Fibroblast of gingiva (primary cell): ENCODE measurements at regions not wholly inside any gene's neighbourhood (a gene's known extent, or its start where the extent isn't known, plus 50 kb on each side); places are given as distances from the start of the nearest gene placed in this dataset.
A peak's percentile ranks its signal among the peaks of the same experiment; 100 is the strongest.

ENCODE experiments used
- DNase-seq: peaks from one replicate; pipeline ENCODE4 v3.0.0-alpha.2; 2011; ENCODE audit warnings: low read depth

- DNase-seq: no peak
These were observed 149.8 kb downstream of the ZIC5 start for GRCh38 chr13:99821741-99822140.

- DNase-seq: no peak
These were observed 151.6 kb downstream of the ZIC5 start for GRCh38 chr13:99819967-99820366.

GRCh38 chr13:99816321-99816720 is 155.2 kb downstream of the ZIC5 start:
- DNase-seq: no peak

DNA sequence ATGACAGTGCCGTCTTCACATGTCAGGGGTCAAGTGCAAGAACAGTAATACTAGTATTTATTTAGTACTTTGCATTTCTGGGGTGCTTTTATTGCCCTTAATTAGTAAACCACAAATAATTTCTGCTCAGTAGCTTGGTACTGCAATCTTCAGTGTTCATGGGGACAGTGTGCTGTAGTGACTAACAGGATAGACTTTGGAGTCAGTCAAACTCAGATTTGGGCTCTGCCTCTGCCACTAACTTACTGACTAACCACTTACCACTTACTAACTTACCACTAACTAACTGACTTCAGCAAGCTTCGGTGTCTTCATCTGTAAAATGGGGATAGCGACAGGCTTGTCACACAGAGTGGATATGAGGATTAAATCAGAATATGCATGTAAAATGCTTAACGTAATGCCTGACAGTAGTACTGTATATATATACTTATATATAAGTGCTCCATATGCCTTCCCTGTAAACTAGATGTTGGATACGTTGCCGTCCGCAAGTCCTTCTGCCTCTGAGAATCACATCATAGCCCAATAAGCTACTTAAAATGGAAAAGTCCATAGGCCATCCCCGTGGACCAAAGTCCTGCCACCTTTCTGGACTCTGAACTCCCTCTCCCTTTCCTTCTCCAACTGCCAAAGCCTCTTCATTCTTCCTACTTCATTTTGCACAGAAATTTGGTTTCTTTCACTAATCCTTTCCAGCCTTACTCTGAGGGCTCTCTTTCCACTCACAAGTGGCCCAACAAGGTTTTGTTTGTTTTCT is 158.1 kb downstream of the ZIC5 start:
- no peak for DNase-seq

- DNase-seq: peak; percentile 4
These were observed 158.9 kb downstream of the ZIC5 start for GRCh38 chr13:99812625-99813024.

DNA sequence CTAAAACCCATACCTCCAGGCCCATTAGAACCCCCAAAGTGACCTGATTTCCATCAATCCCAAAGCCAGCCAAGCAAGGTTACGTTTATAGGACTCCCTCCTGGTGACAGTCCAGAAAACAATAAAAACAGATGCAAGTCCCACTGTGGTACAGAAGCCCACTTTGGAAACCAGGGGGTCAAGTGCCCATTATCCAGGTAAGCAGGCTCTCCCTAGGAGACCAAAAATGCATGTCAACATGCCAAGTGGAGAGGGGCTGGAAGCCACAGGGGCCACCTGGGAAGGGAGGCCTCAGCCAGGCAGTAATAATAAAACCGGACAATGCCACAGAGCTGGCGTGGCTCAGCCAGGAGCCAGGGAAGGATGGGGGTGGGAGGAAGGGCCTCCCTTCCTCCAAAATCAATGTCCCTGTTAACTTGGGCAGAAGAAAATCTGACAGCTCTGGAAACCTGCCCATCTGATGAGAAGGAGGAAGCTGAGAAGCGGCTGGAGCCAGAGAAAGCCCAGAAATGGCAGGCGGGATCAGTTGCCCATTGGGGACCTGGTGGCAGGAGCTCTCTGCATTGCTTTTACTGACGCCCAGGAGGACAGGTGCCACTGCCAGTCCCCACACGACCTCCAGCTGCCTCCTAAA is 160.4 kb downstream of the ZIC5 start:
- no peak for DNase-seq

GRCh38 chr13:99809926-99810325 is 161.6 kb downstream of the ZIC5 start:
- no peak for DNase-seq

- no peak for DNase-seq
These were observed 162.1 kb downstream of the ZIC5 start for GRCh38 chr13:99809496-99809895.

- DNase-seq: no peak
These were observed 162.8 kb downstream of the ZIC5 start for GRCh38 chr13:99808786-99809185.

GRCh38 chr13:99806671-99807070 is 164.9 kb downstream of the ZIC5 start:
- DNase-seq: no peak

- no peak for DNase-seq
These were observed 166.2 kb downstream of the ZIC5 start for GRCh38 chr13:99805361-99805760.

DNA sequence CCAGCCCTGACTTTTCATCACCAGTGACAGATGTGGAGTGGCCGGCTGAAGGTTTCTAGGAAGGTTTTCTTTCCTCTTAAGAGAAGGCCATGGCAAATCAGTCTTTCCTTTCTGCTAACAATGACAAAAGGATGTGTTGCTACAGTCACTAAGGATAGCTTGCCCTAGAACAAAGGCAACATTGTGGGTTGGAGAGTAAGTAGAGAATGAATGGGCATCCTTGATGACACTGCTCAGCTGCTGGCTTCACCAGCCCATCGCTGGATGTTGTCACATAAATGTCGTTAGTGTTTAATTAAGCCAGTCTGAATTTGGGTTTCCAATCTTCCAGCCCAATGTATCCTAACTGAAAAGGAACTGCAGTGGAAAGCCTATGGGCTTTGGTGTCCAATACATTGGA is 168.4 kb downstream of the ZIC5 start:
- no peak for DNase-seq

DNA sequence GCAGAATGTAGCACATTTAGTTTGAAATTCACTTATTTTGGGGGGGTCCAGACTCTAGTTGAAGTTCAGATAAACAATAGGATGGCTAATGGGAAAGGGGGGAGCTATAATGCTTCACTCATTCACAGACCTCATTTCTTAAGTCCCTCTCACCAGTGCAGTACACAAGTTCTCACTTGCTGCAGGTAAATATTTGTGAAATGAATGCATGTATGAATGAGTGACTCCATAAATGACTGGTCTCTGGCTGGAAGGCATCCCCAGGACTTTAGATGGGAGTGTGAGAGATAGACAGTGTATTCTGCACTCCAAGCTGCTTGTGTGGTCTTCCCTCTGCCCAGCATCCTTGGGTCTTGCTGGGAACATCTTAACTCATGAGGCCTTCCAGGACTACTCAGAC is 169.2 kb downstream of the ZIC5 start:
- DNase-seq: no peak

- no peak for DNase-seq
These were observed 170.6 kb downstream of the ZIC5 start for GRCh38 chr13:99800951-99801350.

DNA sequence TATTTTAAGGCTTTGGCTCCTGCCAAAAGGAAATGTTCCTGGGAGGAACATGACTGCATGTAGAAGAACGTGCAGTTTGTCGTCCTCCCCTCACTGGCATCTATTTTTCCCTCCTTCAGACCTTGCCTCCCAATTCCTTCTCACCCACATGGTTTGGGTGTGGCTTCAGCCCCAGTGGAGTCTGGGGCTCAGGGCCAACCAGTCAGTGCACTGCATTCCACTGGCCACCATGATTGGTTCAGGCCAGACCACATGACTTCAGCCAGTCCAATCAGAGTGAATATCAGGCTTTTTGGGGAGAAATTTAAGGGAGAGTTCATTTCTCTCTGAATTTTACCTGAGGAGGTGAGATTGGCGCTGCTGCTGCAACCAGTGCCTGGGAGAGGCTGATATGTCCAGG is 171.6 kb downstream of the ZIC5 start:
- no peak for DNase-seq

DNA sequence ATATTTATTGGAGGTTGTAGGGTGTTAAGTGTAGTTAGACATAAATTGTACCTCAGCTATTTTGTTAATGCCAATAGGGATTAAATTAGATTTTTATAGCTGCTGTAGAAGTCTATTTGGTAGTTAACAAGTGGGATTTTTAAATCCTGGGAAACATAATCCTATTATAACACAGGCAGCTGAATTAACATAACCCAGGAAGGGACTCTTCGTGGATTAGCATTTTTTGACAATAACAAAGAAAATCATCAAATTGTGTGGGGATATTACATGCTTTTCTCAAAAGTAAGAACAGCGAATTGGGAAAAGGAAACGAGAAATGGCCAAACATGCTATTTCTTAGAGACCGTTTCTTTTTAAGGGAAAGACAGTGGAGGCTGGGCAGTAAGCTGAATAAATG is 172.8 kb downstream of the ZIC5 start:
- DNase-seq: no peak

- DNase-seq: no peak
These were observed 173.9 kb downstream of the ZIC5 start for GRCh38 chr13:99797691-99798090.

DNA sequence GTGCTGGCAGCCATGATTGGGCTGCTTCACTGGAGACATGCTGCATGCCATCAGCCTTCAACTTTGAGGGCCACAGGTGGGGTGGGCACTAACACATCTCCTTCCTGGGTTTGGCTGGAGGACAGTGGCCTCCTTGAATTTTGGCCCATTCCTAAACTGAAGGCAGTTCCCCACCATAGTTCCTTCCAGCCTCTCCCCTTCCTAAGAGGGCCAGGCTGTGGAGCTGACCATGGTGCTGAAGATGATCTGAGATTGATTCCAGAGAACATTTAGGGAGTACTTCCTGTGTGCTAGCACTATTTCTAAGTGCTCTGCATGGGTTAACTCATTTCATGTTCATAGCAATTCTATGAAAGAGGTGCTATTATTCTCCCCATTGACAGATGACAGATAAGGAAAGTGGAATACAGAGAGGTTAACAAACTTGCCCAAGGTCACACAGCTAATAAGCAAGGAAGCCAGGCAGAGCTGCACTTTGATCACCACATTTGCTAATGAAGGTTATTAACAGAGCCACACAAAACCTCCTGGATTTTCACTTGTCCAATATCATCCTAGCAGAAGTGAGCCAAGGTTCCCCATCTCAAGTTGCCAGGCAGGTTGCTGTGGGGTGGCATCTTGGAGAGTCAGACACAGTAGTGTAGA is 175.3 kb downstream of the ZIC5 start:
- peak; percentile 6 for DNase-seq

DNA sequence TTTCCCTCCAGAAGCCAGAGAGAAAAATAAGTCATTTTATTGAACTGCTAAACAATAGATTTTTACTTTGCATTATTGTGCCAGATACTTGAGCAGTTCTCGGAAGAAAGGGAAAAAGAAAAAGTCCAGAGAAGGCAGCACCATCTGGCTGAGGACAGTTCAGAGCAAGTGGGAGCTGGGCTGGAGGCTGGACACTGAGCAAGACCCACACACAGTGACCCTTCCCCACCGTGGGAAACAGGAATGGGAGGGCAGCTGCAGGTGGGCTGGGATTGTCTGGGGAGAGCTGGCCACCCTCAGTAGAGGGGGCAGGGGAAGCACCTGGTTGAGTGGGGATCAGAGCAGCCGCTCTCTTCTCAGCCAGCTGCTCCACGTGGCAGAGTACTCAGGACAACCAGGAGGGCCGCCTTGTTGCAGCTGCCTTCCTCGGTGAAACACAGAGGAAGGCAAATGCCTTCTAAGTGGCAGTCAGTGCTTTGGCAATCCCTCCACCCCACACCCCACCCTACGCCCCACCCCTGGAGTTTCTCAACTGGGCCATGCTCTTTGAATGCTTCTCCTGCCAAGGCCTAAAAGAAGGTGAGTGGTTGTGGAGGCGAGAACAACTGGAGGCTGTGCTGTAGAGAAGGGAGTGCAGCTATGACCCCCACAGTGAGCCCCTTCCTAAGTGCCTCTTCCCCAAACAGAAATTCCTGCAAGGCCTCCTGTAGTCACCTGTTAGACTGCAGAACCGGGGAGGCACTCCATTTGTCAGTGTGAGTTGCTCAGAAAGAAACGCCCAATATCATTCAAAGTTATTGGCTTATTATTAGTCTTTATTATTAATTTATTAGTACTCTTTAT is 179.3 kb downstream of the ZIC5 start:
- DNase-seq: no peak

DNA sequence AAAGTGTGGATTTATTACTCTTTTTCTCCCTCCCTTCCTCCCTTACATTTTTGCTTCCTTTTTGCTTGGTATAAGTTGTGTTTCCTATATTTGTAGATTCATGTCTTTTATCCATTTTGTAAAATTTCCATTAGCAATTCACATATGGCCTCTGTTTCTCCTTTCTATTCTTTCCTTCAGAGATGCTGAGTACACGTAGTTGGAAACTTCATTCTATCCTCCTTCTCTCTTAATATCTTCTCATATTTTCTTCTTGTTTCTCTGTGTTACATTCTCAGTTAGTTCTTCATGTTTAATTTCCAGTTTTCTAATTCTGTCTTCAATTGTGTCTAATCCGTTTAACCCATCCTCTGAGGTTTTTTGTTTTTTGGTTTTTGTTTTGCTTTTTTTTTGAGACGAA is 188.9 kb downstream of the ZIC5 start:
- DNase-seq: no peak

DNA sequence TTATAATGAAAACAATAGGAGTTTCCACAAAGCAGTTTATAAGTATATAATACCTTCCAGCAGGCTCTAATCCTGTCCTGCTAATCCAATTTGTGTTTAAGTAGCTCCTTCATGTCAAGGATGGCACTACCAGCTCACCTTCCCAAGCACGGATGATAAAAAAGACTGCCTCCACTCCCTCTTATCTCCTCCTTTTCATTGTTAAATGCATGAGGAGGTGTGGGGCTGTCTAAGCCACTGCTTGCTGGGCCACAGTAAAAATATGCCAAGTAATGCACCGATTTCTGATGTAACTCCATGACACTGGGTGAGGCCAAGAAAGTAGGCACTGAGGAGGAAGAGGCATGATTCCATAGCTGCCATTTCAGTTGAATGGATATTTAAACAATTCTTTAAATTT is 193.1 kb downstream of the ZIC5 start:
- DNase-seq: no peak

- DNase-seq: no peak
These were observed 193.7 kb downstream of the ZIC5 start for GRCh38 chr13:99777873-99778272.

GRCh38 chr13:99774644-99775043 is 196.9 kb downstream of the ZIC5 start:
- DNase-seq: no peak
